ENCODE measurements at regions not wholly inside any gene's neighbourhood (a gene's known extent, or its start where the extent isn't known, plus 50 kb on each side); places are given as distances from the start of the nearest gene placed in this dataset.

DNA sequence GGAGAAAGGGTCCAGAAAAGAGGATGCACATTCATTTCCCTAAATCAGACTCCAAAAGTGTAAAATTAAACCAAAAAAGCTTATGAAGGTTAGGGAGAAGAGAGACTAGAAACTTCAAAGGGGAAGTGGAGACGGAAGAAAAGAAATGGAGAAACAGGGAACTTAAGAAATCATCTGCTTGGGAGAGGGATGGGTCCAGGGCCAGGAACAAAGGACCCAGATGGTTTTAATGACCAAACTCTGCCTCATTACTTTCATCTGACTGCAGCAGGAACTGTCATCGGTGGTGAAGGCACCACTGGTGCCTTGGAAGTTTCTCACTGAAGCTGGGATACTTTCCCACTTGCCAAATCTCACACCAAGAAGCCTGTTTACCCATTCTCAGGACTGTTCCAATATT, 70.5 kb upstream of the SLC4A7 start:
- TF ChIP-seq, protein P1, sequence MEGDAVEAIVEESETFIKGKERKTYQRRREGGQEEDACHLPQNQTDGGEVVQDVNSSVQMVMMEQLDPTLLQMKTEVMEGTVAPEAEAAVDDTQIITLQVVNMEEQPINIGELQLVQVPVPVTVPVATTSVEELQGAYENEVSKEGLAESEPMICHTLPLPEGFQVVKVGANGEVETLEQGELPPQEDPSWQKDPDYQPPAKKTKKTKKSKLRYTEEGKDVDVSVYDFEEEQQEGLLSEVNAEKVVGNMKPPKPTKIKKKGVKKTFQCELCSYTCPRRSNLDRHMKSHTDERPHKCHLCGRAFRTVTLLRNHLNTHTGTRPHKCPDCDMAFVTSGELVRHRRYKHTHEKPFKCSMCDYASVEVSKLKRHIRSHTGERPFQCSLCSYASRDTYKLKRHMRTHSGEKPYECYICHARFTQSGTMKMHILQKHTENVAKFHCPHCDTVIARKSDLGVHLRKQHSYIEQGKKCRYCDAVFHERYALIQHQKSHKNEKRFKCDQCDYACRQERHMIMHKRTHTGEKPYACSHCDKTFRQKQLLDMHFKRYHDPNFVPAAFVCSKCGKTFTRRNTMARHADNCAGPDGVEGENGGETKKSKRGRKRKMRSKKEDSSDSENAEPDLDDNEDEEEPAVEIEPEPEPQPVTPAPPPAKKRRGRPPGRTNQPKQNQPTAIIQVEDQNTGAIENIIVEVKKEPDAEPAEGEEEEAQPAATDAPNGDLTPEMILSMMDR (IDR thresholded peaks at IDR 0.05): no peak
- TF ChIP-seq POLR2A (IDR thresholded peaks at IDR 0.05): no peak

All from ovary (tissue), 3 donors.